RWPE1 (cell line): ENCODE measurements at regions not wholly inside any gene's neighbourhood (a gene's known extent, or its start where the extent isn't known, plus 50 kb on each side); places are given as distances from the start of the nearest gene placed in this dataset.

Experiments
- CTCF ChIA-PET: fragments of 350-600 bp; sonication (Branson Sonifier 250); formaldehyde crosslinking; extraction: SDS; loops from one replicate; lab custom pipeline; 2021; lab: Yijun Ruan, JAX
- POLR2A ChIA-PET: fragments of 400-600 bp; formaldehyde crosslinking; extraction: SDS; loops from one replicate; lab custom pipeline; 2020; ENCODE audit warnings: antibody characterized with exemption; ENCODE audit not compliant: low non-redundant PET; lab: Yijun Ruan, JAX
- DNase-seq: peaks from one replicate; pipeline ENCODE4 v3.0.0; 2012; ENCODE audit warnings: low spot score
- H3K27ac ChIP-seq: fragments of 450-650 bp; 2 replicates; pipeline ENCODE4 v1.5.1; 2017
- CTCF ChIP-seq: fragments of 450-650 bp; conservative IDR thresholded peaks from 2 replicates; pipeline ENCODE4 v1.5.1; 2017; ENCODE audit warnings: low read depth, mild to moderate bottlenecking

- no peak for TF ChIP-seq CTCF
- no peak overlapping the region for H3K27ac ChIP-seq
- POLR2A ChIA-PET = no interaction called here
- DNase-seq = no peak
- CTCF ChIA-PET = no interaction called here
Observed at GRCh38 chr2:58950795-58951462, 709.8 kb upstream of the FANCL start.

GRCh38 chr2:58939388-58939787 is 698.3 kb upstream of the FANCL start:
- DNase-seq = no peak
- no peak overlapping the region for H3K27ac ChIP-seq
- CTCF ChIA-PET = interaction anchor here (0.7 kb wide), 1 partner anchor 345 kb away, joined by 3 read pairs; no protein-coding TSS in a partner anchor
- no peak for TF ChIP-seq CTCF
- POLR2A ChIA-PET = no interaction called here

GRCh38 chr2:58938988-58939387 is 697.9 kb upstream of the FANCL start:
- ChIA-PET POLR2A (no interaction called here), CTCF (interaction anchor here (0.7 kb wide), 1 partner anchor 345 kb away, joined by 3 read pairs; no protein-coding TSS in a partner anchor)
- TF ChIP-seq CTCF = no peak
- no peak for DNase-seq
- H3K27ac ChIP-seq = no peak overlapping the region

- ChIA-PET CTCF (no interaction called here), POLR2A (no interaction called here)
- no peak for TF ChIP-seq CTCF
- no peak overlapping the region for H3K27ac ChIP-seq
- DNase-seq = no peak
Observed at GRCh38 chr2:58932801-58933200, 691.7 kb upstream of the FANCL start.

GRCh38 chr2:58930537-58930936 is 689.4 kb upstream of the FANCL start:
- POLR2A ChIA-PET = no interaction called here

GRCh38 chr2:58928973-58929372 is 687.8 kb upstream of the FANCL start:
- no peak for TF ChIP-seq CTCF
- POLR2A ChIA-PET = no interaction called here
- no peak overlapping the region for H3K27ac ChIP-seq
- no peak for DNase-seq
- CTCF ChIA-PET = no interaction called here

More at GRCh38 chr2:58930537-58930936, 689.4 kb upstream of the FANCL start:
- no peak overlapping the region for H3K27ac ChIP-seq
- no peak for TF ChIP-seq CTCF
- CTCF ChIA-PET = no interaction called here
- no peak for DNase-seq
